ENCODE measurements at regions not wholly inside any gene's neighbourhood (a gene's known extent, or its start where the extent isn't known, plus 50 kb on each side); places are given as distances from the start of the nearest gene placed in this dataset.
A peak's percentile ranks its signal among the peaks of the same experiment; 100 is the strongest.
"Not testable (repeated sequence)": the region's sequence is repeated elsewhere in the genome, so short reads cannot be mapped to it uniquely, and the experiment has no call there.

DNA sequence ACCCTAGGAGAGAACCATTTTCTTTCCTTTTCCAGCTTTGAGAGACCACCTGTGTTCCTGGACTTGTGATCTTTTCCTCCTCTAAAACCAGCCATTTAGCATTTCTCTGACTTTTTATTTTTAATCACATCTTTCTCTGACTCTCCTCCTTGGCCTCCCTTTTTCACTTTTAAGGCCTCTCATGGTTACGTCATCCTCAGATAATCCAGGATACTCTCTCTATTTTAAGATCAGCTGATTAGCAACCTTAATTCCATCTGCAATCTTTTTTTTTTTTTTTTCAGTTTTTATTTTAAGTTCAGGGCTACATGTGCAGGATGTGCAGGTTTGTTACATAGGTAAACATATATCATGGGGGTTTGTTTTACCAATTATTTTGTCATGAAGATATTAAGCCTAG lies 54.0 kb downstream of the RFPL4B start:
- no peak for DNase-seq

DNA sequence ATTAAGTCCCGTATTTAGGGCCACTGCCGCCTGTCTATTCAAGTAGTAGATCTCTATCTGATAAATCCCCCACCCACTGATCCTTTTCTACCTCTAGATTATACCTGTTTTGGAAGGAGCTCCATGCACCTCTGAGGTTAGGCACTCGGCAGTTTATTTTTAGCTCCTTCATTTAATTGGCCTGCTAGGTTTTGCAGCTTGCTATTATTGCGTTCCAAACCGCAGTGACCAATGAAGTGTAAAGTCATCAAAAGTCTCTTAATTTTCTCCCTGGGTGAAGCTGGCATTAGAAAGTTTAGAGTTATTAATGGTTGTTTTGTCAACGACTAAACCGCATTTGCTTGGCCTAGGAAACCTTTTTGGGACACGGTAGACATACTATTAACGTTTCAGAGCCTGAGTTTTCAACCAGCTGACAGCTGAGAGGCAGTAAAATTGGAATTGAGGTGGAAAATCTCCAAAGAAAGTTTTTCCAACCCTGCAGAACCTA lies 60.0 kb downstream of the RFPL4B start:
- peak; percentile 9 for DNase-seq

DNA sequence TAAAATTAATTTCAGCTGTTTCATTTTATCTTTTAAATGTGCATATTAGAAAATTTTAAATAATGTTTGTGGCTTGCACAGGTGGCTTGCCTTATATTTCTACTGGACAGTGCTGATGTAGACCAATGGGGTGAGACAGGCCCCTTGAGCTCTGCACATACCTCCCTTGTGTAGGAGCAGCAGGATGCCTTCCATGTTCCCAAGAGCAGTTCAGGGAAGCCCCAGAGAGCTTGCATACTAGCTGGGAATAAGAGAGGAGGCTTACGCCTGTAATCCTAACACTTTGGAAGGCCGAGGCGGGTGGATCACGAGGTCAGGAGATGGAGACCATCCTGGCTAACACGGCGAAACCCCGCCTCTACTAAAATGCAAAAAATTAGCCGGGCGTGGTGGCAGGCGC lies 61.4 kb downstream of the RFPL4B start:
- no peak for DNase-seq

DNA sequence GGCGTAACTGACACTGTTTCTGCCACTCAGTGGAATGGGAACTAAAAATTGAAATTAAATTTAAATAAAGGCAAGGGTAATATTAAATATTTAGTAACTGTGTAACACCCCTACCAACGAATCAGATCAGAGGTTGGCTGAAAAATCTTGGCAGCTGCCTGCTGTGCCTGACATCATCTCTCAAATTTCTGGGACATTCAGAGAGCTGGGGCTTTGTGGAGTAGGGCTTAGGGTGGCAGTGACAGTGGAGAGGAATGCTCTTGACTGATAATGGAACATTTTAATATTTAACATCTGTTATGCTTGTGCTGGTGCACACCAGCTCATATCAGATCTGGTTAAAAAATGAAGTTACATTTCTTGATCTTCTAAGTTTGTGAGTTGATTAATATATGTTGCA lies 62.2 kb downstream of the RFPL4B start:
- no peak for DNase-seq

DNA sequence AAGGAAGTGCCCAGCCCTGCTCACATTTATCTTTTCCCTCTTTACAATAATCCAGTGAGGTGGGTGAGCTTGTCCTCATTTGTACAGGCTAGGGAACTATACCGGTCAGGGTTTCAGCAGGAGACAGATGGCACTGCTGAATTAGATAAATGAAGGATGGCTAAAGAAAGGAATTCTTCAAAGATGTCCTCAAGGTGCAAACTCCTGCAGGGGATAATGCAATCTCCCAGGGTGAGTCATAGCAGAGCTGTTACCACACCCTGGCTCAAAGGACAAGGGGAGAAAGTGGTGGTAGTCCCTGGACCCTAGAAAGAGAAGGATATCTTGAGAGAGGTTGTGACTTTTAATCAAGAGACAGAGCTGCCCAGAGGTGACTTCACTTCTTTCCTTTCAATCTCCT lies 66.7 kb downstream of the RFPL4B start:
- no peak for DNase-seq

DNA sequence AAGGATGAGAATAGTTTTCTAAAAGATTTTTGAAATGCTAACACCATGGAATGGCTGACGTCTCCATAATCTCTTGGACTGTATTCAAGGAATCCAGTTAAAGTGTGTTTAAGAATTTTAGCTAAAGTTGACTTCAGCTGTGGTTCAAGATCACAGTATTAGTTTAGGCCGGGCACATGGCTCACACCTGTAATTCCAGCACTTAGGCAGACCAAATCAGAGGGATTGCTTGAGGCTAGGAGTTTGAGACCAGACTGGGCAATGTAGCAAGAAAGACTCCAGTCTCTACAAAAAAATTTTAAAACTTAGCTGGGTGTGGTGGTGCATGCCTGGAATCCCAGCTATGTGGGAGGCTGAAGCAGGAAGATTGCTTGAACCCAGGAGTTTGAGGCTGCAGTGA lies 68.2 kb downstream of the RFPL4B start:
- no peak for DNase-seq

DNA sequence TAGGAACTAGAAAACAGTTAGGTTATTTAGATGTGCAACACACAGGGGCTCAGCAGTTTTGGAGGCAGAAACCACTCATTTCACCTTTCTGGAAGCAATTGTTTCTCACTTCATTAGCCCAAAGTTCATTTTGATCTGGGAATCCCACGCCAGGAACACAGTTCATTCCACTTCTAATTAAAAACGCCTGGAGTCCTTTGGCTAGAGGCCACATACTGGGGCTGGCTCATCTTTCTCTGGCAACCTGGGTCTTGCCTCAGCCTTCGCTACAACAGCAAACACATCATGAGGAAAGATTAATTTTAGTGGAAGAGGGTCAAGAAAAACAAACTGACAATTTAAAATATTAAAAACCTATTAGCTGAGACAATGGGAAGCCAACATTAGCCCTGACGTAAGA lies 69.7 kb downstream of the RFPL4B start:
- DNase-seq, result no peak

DNA sequence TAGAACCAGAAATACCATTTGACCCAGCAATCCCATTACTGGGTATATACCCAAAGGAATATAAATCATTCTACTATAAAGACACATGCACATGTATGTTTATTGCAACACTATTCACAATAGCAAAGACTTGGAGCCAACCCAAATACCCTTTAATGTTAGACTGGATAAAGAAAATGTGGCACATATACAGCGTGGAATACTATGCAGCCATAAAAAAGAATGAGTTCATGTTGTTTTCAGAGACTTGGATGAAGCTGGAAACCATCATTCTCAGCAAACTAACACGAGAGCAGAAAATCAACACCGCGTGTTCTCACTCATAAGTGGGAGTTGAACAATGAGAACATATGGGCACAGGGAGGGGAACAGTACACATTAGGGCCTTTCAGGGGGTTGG lies 79.9 kb downstream of the RFPL4B start:
- DNase-seq, result not testable (repeated sequence)

DNA sequence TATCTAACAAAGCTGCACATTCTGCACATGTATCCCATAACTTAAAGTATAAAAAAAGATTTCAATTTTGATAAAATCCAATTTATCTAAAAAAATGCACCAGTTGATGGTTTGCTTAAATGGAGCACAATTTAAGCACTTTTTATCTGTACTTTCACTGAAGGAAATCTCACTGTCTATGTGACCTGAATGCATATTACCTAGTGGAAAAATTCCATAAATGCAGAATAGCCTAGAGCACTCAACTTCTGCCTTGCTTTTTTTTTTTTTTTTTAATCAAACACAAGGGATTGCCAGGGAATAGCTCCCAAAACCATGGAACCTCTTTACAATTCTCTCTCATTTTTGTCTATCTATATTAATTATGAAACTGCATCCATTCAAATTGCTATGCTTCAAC lies 80.4 kb downstream of the RFPL4B start:
- DNase-seq, result no peak

DNA sequence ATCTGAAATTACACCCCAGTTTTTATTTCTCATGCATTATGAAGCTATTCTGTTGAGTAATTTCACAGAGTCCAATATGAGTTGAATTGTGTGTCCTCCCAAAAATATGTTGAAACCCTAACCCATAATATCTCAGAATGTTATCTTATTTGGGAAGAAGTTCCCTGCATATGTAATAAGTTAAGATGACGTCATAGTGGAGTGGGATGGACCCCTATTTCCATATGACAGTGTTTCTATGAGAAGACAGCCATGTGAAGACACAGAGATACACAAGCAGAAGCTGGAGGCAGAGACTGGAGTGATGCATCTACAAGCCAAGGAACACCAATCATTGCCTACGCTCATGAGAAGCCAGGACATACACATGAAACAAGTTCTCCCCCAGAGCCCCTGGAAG lies 81.3 kb downstream of the RFPL4B start:
- no peak for DNase-seq

DNA sequence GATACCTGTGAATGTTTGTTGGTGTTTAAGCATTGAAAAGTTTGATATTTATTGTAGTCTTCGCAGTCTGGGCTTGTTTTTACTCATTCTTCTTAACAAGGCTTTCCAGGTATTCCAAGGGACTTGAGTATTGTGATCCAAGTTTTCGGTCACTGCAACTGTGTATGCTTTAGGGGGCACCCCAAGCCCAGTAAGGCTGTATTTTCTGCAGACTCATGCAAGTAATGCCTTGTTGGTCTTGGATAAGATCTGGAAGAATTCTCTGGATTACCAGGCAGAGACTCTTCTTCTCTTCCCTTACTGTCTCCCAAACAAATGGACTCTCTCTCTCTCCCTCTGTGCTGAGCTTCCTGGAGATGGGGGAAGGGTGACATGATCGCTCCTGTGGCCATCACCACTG lies 82.1 kb downstream of the RFPL4B start:
- no peak for DNase-seq

DNA sequence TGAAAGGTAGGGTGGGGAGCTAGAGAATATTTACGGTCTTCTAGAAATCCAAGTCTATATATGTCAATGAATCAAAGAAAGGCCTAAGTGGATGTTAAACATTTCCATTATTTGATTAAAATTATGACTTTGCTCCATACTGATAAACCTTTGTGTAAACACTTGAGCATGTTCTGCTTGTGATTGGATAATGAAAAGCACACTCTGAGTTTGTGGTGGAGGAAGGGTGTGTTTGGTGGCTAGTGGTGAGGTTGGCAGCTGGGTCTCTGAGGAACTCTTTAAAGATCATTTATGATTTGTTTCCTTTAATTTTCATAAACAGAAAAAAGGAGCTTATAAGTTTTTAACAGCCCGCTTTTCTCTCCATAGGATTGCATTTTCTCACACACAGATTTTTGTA lies 84.7 kb downstream of the RFPL4B start:
- DNase-seq, result no peak

DNA sequence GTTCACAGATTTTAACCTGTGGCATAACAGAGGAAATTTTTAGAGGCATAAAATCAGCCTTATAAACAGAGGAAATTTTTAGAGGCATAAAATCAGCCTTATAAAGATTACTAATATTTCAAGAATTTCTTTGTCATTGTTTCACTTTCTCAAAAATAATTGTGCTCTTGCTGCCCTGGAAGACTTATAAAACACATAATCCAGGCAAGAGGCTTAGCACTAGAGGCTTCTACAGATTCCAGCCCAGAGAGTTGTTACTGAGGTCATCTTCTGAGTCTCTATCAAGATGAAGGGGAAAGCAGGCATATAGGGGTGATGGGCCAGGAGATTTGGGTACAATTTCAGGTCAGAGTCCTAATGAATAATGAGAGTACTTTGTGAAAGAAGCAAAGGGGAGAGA lies 85.7 kb downstream of the RFPL4B start:
- no peak for DNase-seq

DNA sequence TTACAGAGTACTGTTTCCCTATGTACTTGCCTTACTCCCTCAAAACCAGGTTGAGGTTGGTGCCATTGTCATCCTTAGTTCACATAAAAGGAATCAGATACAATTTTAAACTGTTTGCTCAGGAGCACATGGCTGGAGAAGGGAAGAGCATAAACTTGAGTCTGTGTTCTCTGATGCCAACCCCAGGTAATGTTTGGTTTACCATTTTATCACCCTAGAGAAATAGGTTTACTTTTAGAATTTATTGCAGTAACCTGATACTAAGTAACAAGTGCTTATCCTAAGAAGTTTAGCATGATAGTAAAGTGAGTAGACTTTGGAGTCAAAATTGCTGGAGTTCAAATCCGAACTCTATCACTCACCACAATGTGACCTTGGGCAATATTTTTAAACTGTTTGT lies 86.3 kb downstream of the RFPL4B start:
- no peak for DNase-seq

DNA sequence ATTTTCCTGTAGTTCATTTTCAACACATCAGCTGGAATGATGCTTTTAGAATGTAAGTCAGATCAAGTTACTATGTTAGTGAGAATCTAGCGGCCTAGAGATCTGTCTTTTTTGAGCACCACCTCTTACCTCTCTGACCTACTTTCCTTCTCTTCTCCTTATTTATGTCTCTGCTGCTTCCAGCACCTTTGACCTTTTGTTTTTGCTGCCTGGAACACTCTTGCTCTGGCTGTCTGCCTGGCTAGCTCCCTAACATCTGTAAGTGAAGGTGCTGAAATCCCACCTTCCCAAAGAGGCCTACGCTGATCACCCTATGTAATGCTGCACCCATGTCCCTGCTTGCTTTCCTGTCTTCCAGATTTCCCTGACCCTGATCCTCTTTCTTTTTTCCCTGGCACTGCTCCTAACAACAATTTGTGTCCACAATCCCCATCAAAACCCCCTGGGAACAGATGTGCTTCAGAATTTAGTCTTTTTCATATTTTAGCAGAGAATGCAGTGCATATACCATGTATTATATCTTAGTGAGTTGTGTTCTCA lies 87.8 kb downstream of the RFPL4B start:
- no peak for DNase-seq

DNA sequence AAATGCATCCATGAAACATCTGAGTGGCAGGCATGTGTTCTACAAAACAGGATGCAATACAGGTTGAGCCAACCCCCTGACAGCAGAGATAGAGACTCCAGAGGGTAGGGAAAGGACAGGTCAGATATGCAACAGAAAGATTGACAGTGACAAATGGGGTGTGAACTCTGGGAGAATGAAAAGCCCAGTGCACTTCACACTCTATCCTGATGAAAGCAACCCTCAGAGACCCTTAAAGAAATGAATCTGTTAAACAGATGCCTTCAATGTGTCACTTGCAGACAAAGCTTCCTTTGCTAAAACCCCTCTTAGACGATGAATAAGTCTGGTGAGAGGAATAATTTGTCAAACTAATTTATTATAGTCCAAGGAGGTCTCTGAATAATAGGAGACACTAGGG lies 89.9 kb downstream of the RFPL4B start:
- DNase-seq, result no peak

DNA sequence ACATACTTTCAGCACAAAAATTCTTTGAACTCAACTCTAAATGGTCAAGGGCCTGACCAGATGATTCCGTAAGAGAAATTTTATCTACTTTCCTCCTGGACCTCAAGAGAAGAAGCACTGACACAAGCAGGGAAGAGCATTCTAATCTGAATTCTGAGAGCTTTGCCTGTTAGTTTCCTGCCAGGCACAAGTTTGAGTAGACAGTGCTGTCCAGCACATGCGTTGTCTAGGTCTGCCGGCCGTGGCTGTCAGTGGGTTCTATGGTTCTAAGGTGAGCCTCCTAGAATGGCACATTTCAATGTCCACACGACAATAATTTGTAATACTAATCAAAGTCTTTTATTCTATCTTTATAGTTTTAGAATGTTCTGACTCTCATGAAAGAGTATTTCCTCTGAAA lies 91.9 kb downstream of the RFPL4B start:
- DNase-seq, result no peak

DNA sequence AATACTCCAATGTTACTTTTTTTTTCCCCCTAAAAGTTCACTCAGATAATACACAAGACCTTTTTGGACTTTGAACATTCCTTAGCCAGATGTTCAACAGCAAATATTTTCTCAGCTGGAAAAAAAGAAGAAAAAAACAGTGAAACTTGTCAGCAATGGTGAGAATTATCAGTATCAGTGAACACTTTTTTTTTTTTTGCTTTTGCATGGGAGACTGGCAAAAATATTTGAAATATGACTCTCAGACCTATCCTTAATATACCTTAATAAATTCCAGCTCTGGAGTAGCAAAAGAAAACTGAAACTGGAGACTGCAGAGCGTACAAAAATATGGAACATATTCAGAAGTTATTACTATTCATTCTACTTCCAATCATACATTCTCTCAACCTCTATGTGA lies 92.3 kb downstream of the RFPL4B start:
- no peak for DNase-seq

DNA sequence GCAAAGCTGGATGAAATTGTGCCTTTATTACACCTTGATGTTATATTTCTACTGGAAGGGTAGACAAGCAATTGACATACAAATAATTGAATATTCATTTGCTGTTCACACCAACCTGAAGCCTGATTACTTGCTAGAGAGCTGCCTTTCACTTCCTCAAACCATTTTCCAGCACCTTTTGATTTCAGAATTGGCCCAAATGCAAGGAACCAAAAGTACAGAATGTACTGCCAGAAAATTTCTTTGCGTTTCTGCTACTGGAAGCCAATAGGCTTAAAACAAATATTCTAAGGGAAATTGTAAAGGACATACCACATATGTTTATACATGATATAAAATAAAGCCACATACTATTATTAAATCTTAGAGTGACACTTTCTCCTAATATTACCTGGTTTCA lies 94.5 kb downstream of the RFPL4B start:
- no peak for DNase-seq

DNA sequence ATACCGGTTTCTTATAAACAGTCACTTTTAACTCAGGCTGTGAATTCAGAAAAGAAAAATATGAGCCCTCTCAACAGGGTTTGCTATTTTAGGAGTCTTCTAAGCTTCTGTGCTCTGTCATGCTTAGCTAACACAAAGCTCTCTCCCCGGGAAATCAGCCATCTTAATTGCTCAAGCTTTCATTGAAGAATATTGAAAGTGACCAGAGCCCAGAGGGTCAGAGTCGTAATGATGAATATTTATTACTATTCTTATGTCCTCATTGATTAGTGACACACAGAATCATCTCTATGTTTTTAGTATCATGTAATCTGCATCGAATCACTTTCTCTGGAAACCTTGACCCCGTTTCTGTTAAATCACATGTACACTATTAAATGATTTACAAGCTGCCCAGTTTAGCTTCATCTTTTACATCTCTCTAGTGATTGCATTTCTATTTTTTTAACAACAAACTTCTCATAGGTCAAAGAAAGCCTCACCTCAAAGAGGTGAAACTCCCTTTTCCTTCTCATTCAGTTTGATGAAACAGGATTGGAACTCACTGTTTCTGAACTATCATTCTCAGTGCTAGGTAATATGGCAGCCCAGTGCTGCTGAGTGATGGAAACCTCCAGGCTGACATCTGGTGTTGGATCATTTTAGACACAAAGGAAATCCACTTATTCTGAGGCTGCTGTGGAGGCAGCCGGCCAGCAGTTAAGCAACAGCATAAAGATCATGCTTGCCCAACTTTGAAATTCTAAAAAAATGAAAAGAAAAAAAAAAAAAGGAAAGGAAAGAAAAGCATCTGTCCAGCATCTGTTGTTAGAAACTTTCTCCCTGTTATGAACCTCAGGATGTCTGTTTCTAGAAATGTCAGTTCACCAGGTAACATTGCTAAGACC lies 96.3 kb downstream of the RFPL4B start:
- peak; percentile 21 for DNase-seq

DNA sequence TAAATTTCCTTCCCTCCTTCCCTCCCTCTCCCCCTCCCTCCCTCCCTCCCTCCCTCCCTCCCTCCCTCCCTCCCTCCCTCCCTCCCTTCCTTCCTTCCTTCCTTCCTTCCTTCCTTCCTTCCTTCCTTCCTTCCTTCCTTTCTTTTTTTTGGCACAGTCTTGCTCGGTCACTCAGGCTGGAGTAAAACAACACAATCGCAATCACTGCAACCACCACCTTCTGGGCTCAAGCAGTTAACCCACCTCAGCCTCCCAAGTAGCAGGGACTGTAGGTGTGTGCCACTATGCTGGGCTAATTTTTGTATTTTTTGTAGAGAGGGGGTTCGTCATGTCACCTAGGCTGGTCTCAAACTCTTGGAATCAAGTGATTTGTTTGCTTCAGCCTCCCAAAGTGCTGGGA lies 101.7 kb downstream of the RFPL4B start:
- DNase-seq, result not testable (repeated sequence)

DNA sequence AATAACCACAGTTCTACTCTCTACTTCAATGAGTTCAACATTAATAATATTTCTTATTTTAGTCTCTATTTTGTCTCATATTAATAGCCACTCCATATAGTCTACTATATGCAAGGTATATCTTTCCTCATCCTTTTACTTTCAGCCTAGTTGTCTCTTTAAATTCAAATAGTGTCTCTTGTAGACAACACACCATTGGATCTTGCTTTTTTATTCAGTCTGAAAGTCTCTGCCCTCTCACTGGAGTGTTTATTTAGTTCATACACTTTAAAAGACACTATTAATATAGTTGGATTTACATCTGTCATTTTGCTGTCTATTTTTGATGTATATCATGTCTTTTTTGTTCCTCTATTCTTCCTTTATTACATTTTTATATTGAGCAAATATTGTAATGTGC lies 103.5 kb downstream of the RFPL4B start:
- no peak for DNase-seq

DNA sequence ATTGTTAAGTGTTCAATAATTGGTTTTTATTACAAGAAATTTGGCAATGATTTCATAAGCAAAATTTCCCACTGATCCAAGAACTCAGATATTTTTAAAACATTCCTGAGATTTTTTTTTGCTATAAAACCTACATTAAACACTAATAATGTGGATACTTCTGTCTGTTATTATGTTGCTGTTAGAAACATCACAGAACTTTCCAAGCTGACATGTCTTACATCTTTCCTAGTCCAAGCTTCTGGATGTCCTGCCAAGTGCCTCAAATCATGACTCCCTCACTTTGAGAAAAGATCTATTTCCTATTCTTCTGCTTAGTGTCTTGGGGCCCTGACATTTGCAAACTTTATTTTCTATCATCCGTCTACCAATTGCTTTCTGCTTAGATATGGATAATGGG lies 110.8 kb downstream of the RFPL4B start:
- DNase-seq, result no peak

DNA sequence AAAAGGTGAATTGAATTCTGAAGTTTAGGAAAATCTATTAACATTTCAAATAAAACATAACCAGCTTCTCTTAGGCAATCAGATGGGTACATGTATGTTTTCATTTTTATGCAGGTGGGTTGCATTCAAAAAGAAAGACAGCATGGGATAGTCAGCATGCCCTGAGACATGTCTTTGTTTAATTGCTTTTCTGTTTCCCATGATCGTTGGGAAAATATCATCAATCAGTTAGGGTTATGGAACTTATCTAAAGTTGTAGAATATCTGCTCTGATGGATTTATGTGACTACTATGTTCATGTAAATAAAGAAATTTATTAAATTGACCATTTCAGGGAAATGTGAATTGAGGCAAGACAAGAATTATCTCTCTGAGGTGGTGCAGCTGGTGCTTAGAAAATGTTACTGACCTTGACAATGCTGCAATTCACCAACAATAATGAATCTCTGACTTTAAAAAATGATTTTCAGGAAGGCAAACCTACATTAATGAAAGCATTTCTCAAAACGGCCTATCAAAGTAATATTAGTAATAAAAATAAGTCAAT lies 112.7 kb downstream of the RFPL4B start:
- no peak for DNase-seq

Measured in renal pelvis (tissue), 1 donor.